ENCODE measurements at regions not wholly inside any gene's neighbourhood (a gene's known extent, or its start where the extent isn't known, plus 50 kb on each side); places are given as distances from the start of the nearest gene placed in this dataset.
A peak's percentile ranks its signal among the peaks of the same experiment; 100 is the strongest.

GRCh38 chr3:45277636-45278035 lies 51.5 kb upstream of the TMEM158 start:
- DNase-seq: no peak

GRCh38 chr3:45280232-45280631 lies 54.1 kb upstream of the TMEM158 start:
- no peak for DNase-seq

- DNase-seq: no peak
Measured at GRCh38 chr3:45280971-45281370, 54.9 kb upstream of the TMEM158 start.

DNA sequence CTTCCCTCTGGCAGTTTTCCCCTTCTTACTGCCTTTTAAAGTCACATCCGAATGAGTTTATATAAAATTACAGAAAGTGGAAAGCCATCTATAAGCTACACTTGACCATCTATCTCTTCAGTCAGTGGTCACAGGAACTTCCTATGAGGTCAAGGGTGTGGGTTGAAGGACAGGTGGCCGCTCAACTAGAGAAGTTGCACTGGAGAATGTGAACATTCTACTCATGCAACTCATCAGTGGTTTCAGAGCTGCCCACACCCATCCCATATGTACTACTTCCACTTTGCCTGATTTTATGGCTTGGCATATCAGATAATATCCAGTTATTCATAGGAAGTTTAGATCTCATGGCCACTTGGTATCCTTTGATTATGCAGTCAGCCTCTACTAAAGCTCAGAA lies 57.4 kb upstream of the TMEM158 start:
- no peak for DNase-seq

GRCh38 chr3:45297331-45297730 lies 71.2 kb upstream of the TMEM158 start:
- DNase-seq: no peak

DNA sequence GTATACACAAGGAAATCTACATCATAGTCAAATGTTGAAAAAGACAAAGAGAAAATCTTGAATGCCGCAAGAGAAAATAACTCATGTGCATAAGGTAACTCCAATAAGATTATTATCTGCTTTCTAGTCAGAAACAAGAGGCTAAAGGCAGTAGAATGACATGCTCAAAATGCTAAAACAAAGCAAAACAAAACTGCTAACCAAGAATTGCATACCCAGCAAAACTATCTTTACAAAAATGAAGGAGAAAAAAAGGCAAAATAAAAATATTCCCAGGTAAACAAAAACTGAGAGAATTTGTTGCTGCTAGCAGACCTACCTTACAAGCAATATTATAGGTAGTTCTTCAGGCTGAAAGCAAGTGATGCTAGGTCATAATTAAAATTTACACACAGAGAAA lies 76.4 kb upstream of the TMEM158 start:
- no peak for DNase-seq

DNA sequence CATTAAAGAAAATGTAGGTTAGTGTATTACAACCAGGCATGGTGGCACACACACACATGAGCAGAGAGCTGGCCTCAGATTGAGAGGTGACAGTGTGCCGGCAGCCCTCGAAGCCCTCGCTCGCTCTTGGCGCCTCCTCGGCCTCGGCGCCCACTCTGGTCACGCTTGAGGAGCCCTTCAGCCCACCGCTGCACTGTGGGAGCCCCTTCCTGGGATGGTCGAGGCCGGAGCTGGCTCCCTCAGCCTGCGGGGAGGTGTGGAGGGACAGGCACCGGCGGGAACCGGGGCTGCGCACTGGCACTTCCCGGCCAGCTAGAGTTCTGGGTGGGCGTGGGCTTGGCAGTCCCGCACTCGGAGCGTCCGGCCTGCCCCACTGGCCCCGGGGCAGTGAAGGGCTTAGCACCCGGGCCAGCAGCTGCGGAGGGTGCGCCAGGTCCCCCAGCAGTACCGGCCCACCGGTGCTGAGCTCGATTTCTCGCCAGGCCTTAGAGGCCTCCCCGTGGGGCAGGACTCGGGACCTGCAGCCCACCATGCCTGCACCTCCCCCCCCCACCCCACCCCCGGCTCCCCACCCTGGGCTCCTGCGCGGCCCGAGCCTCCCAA lies 80.4 kb upstream of the TMEM158 start:
- no peak for DNase-seq

- no peak for DNase-seq
Measured at GRCh38 chr3:45309876-45310275, 78.5 kb upstream of the LARS2 start.

- no peak for DNase-seq
Measured at GRCh38 chr3:45311327-45311726, 77.0 kb upstream of the LARS2 start.

DNA sequence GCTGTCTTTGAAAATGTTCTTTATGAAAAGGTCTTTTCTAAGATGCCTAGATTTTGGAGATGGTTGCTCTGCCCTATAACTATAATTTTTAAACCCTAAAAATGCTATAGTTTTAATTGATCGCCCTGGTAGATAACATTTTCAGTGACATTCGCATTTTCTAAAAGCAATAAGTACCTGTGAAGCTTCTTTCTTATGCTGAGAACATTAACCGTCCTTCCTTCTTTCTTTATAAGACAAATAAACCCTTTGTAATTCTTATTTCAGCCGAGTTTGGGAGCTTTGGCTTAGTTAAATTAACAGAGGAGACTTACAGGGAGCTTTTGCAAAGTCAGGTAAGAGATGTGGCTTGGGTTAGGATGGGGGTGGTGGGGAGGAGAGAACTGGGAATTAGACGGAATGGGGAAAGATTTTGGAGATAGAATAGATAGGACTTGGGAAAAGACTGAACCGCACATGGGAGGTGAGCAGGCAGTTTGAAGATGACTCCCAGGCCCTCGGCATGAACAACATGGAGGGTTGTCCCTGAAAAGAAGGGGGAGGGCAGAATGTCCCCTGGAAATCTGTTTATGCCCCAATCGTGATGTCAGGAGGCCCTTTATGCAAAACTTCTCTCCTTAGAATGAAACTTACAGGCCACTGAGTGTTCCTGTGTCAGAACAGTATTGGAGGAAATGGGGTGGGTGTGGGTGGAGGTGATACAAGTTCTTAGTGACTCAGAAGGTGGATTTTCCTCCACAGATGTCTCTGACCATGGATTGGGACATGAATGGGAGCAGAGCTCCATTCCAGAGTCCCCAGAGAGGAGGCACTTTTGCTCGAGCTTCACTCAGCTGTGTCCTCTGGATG lies 76.2 kb upstream of the LARS2 start:
- no peak for DNase-seq

DNA sequence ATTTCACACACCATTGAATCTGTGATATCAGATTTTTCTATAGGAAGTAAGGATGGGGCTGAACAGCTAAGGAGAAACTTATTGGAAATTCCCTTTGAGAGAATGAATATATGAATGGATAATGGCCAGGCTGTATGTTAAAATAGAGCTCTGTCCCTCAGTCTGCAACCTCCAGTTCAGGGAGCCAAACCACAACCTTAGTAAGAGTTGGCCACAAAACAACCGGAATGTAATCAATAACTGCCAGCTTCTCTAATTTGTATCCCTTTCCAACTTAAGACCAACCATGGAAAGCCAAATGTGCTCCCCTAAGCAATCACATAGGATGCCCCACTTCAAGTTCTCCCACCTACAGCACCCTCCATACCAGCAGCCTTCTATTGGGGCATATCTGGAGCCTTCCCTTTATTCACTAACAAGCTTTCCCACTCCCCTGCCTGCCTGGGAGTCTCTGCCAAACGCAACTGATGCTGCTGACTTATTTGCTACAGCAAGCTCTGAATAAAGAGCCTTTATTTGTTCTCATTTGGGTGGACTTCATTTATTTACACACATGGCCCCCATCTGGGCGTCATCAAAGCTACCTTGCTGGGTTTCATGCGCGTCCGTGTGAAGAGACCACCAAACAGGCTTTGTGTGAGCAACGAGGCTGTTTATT lies 75.4 kb upstream of the LARS2 start:
- no peak for DNase-seq

GRCh38 chr3:45313743-45314403 lies 74.5 kb upstream of the LARS2 start:
- no peak for DNase-seq

DNA sequence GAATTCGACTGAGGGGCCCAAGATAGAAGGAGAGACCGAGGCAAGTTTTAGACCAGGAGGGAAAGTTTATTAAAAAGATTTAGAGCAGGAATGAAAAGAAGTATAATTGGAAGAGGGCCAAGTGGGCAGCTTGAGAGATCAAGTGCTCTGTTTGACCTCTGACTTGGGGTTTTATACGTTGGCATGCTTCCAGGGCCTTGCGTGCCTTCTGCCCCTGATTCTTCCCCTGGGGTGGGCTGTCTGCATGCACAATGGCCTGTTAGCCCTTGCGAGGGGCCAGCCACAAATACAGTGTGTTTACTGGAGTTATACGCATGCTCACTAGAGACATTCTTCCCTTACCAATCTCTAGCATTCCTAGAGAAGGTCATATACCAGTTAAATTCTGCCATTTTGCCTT lies 70.7 kb upstream of the LARS2 start:
- no peak for DNase-seq

- no peak for DNase-seq
Measured at GRCh38 chr3:45318689-45319088, 69.7 kb upstream of the LARS2 start.

GRCh38 chr3:45319231-45319995 lies 69.0 kb upstream of the LARS2 start:
- DNase-seq: no peak

- no peak for DNase-seq
Measured at GRCh38 chr3:45319996-45320305, 68.4 kb upstream of the LARS2 start.

- no peak for DNase-seq
Measured at GRCh38 chr3:45320986-45321385, 67.4 kb upstream of the LARS2 start.

GRCh38 chr3:45321607-45322391 lies 66.6 kb upstream of the LARS2 start:
- DNase-seq: peak; percentile 19

DNA sequence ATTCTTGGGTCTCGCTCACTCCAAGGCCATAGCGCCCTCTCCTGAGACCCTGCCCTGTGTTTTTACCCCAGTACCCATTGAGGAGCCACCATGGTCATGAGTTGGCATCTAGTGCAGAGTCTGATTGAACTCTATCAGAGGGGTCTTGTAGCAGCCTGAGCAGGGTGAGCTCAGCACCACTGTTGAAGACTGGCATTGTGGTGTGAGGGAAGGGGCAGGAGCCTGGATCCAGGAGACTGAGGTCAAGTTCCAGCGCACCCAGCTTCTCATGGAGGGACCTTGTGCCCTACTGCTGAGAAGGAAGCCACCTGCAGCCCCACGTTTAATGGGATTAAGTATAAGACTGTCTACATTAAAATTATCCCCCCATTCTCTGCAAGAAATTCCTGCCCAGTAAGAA lies 65.8 kb upstream of the LARS2 start:
- no peak for DNase-seq

- no peak for DNase-seq
Measured at GRCh38 chr3:45325676-45326075, 62.7 kb upstream of the LARS2 start.

DNA sequence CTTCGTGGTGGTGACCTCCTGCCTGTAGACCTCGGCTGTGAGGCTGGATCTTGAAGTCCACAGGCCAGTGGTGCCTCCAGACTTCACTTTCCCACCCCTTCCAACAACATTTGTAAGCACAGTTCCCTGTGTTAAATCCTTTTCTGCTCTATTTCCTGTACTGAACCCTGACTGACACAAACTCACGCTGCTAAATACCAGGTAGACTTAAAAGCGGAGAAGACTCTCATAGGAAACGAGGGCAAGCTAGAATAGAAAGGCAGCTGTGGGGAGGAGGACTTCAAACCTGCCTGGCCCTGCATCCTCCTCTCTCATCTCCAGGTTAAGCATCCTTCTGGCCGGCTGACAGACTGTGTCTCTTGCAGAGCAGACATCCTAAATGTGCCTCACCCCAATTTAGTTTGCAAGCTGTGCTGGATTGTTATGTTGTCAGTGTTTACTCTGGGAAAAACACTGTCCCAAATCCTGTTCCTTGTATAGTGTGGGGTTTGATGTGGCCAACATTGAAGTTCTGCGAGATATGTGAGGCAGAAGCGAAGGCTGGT lies 58.5 kb upstream of the LARS2 start:
- DNase-seq: no peak
